ENCODE measurements at regions not wholly inside any gene's neighbourhood (a gene's known extent, or its start where the extent isn't known, plus 50 kb on each side); places are given as distances from the start of the nearest gene placed in this dataset.

DNA sequence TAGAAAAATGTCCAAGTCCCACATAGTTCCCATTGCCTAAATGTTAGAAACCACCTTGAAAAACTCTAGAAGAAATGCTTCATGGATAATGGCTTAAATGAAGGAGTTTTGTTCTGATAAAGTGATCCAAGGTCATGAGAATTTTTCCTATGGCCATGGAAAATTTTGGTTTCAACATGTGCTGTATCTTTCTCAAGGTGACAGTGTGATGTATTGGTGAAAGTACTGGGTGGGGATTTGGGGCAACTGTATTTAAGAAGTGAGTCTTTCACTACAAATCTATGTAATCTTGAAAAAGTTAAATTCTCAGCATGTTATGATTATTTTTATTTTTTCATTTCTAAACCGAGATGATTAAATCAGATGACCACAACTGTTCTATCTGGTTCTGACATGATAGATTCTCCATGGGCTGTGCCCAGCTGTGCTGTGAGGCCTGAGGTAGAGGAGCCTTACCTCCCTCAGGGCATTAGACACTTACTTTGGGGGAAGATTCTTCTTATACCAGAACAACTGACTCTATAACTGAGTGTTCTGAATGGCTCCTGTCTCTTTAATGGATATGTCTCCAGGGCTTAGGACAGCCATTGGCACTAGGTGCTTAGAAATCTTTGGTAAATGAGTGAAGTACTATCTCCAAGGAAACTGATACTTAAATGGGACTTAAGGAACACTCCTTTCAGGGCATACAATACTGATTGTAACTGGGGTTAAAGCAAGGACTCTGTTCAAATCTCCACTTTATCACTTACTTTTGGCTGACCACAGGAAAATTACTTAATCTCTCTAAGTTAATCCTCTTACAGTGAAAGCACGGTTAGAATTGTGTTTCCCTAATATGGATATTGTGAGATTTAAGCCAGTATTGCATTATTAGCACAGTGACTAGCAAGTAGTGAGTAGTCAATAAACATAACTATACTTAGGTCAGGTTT lies 397.4 kb upstream of the MEF2C start:
- DNase-seq: no peak

- DNase-seq: no peak
These were observed 396.5 kb upstream of the MEF2C start for GRCh38 chr5:89279391-89280036.

GRCh38 chr5:89277816-89278215 lies 394.8 kb upstream of the MEF2C start:
- no peak for DNase-seq

DNA sequence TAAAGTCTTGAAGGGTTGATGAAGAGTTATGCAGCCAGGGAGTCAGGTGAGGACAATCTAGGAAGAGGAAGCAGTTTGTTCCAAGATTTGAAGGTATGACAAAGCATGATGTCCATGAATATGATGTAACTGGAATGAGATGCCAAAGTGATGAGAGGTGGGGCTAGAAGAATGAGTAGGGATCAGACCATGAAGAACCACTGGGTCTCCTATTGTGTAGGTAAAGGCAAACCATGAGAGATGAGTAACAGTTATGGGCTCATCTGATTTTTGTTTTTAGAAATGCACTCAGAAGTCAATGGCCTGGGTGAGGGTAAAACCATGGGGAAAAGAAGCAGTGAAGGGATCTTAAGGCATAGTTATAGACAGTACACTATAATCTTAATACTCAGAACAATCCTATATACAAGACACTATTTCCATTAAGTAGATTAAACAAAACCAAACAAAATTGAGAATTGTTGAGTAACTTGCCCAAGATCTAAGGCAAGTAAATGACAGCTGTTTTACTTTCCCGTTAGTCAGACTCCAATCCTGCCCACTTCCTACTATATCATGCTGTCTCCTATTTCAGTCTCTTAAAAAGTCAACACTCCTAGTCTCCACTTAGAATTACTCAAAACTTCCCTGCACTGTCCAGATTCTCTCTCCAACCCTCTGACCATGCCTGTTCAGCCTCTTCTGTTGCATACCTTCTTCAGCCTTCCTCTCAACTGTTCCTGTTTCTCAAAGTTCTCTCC lies 393.8 kb upstream of the MEF2C start:
- no peak for DNase-seq

- no peak for DNase-seq
These were observed 392.3 kb upstream of the MEF2C start for GRCh38 chr5:89275066-89275855.

GRCh38 chr5:89273289-89273688 lies 390.3 kb upstream of the MEF2C start:
- DNase-seq: no peak

- no peak for DNase-seq
These were observed 387.9 kb upstream of the MEF2C start for GRCh38 chr5:89270901-89271300.

DNA sequence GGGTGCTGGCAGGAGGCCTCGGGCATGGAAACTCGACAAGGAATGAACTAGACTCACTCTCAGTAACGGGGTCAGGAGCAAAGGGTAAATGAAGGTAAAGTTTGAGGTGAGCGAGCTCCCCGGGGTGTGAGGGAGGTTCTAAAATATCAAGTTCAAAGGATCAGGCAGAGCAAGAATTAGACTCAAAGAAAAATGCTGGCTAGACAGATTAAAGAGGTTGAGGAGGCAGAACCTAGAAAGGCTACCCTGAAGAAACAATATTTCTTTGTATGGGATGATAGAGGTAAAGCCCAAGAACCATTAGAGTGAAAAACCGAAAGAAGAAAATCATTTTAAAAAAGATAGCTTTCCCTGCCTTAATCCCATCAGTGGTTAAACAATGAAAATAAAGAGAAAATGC lies 386.7 kb upstream of the MEF2C start:
- no peak for DNase-seq

DNA sequence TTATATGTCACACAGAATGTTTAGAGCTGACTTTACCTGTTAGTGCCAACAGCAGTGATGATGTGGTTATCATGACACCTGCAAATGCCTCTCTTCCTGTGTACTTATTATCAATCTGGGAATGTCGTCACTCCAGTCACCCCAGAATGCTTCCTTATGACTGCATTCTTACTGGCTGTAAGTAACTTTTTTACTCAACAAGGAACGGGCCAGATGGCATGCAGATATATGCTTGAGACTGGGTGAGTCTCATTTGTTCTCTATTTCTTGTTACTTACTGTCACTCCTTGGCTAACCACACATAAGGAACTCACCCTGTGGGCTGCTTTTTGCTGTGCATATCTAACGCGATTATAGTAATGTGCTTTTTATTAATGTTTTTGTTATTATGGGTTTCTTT lies 385.5 kb upstream of the MEF2C start:
- no peak for DNase-seq

- DNase-seq: no peak
These were observed 384.8 kb upstream of the MEF2C start for GRCh38 chr5:89267788-89268187.

- no peak for DNase-seq
These were observed 382.7 kb upstream of the MEF2C start for GRCh38 chr5:89265511-89266179.

GRCh38 chr5:89263846-89264245 lies 380.9 kb upstream of the MEF2C start:
- no peak for DNase-seq

GRCh38 chr5:89262030-89262429 lies 379.0 kb upstream of the MEF2C start:
- no peak for DNase-seq

DNA sequence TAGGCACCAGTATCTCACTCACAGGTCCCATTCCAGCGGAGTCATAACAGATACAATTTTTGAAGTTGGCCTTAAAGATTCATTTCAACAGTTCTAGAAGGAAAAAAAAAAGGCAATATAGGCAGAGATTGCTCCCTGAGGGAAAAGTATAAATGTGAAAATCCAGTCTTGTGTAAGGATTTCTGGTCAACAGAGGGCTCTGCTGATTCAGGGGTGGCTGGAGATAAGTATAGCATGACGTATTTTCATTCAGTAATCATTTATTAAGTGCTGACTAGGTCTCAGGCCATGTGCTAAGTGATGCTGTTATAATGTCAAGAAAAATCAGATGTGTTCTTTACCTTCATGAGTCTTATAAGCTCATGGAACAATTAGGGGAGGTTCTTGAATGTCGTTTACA lies 377.3 kb upstream of the MEF2C start:
- DNase-seq: no peak

- DNase-seq: no peak
These were observed 373.0 kb upstream of the MEF2C start for GRCh38 chr5:89255845-89256463.

DNA sequence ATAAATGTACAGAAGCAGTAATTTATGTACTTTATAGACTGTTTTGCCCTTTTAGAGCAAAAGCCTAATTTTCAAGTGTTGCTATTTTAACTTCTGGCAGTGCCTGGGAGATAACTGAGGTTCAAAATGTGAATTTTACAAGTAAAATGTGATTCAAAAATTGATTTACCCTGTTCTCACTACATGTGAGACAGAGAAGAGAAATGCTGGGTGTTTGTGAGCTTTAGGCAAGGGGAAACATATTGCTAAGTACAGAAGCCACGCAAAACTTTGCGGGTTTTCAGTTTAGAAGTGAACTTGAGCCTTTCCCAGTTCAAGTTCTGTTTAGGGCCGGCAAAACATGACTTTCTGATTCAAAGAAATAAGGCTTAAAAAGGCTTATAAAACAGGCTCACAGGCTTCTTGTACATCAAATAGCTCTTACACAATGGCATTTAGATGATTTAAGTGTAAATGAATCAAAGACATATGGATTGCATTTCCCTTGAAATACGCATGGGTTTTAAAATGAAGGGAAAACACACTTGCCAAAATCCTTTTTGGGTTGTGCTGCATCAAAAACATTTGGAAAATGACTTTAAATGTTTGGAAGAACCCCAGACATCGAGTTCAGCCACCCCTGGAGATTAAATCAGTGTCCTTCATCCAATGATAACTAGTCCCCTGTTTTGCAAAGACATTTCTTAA lies 370.8 kb upstream of the MEF2C start:
- DNase-seq: no peak

DNA sequence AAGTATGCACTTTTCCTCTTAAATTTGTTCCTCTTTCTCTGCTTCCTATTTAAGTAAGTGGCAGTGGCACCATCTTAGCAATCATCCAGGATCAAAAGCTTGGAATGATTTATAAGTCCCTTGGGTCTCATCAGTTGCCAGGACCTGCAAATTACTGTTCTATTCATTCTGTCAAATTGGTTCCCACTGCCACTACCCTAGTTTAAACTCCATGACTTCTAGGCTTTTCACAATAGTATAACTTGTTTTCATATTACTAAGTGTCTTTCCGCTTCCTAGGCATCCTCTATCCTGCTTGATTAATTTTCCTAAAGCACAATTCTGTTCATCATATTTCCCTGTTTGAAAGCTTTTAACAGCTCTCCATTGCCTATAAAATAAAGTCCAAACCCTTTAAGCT lies 363.9 kb upstream of the MEF2C start:
- no peak for DNase-seq

GRCh38 chr5:89246252-89246651 lies 363.3 kb upstream of the MEF2C start:
- DNase-seq: no peak

DNA sequence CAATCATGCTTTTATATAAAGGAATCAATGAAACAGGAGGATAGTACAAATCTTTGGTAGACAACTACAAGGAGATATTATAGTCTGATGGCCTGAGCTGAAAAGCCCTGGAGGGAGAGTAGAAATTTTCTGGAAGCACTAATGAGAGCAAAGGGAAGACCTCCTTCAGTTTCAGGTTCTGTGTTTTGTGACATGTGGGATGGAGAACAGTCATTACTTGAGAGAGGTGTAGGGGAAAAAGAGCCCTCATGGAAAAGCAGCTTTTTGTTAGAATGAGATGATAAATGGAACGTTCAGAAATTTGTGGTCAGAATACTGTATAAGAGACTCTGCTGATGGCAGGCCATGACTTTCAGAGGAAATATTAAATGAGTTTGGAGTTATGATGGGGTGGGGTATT lies 360.6 kb upstream of the MEF2C start:
- no peak for DNase-seq

DNA sequence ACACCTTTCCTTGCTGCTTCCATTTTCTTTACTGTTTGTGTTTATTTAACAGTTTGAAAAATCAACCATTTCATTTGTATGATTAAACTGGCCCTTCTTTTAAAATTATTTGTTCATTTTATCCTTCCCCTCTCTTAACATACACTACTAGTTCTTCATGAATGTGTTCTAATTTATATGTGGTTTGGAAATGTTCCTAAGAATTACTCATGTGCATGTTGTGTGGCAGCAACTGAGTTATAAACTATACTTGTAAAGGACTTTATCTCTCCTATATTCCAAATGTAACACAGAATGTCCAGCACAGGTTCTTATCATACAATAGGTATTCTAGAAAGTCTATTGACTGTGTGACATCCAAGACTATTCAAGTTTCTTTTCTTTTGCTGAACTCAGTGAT lies 358.2 kb upstream of the MEF2C start:
- DNase-seq: no peak

- no peak for DNase-seq
These were observed 353.9 kb upstream of the MEF2C start for GRCh38 chr5:89236900-89237299.

All from NCI-H2029 treated with DMSO at 0.1 percent for 48 hours (cell line).